Caco-2 (cell line): ENCODE measurements at regions not wholly inside any gene's neighbourhood (a gene's known extent, or its start where the extent isn't known, plus 50 kb on each side); places are given as distances from the start of the nearest gene placed in this dataset.

Source experiments
- BruUV-seq: library from RNA; stranded (reverse); fragments of 400-500 nt; replicated peaks from 2 replicates; lab custom pipeline; 2021; lab: Mats Ljungman, UMichigan
- CTCF ChIA-PET: fragments of 300-600 bp; sonication (Branson Sonifier 250); formaldehyde crosslinking; loops from one replicate; lab custom pipeline; 2022; ENCODE audit warnings: antibody characterized with exemption; lab: Charles Lee
- POLR2A ChIA-PET: fragments of 300-600 bp; sonication (Branson Sonifier 250); formaldehyde crosslinking; loops from one replicate; lab custom pipeline; 2022; ENCODE audit warnings: antibody characterized with exemption; lab: Charles Lee
- DNase-seq, 2 experiments: peaks; one replicate each; pipeline versions ENCODE4 v3.0.0 to v3.0.0-alpha.2; 2020 to 2022
- H3K27me3 ChIP-seq: replicated peaks from 2 replicates; pipeline ENCODE4 v1.6.0; 2011; ENCODE audit warnings: low read length; ENCODE audit not compliant: control insufficient read depth, insufficient read depth
- H3K36me3 ChIP-seq: 2 replicates; pipeline ENCODE4 v1.5.1; 2011; ENCODE audit warnings: low read length; ENCODE audit not compliant: control insufficient read depth, insufficient read depth
- H3K4me1 ChIP-seq: fragments of 250-450 bp; sonication (Bioruptor Pico); 2 replicates; pipeline ENCODE4 v1.5.1; 2020; ENCODE audit warnings: mild to moderate bottlenecking
- H3K4me3 ChIP-seq: 2 replicates; pipeline ENCODE4 v1.5.1; 2011; ENCODE audit warnings: low read depth, mild to moderate bottlenecking, control low read depth, low read length
- H3K9me3 ChIP-seq: fragments of 250-450 bp; sonication (Bioruptor Pico); 2 replicates; pipeline ENCODE4 v1.5.1; 2020; ENCODE audit warnings: mild to moderate bottlenecking, moderate library complexity
- H3K27ac Mint-ChIP-seq: one replicate; pipeline ENCODE4 v1.8.0; 2022; ENCODE audit warnings: mixed read lengths; ENCODE audit not compliant: unreplicated experiment
- H3K27me3 Mint-ChIP-seq: one replicate; pipeline ENCODE4 v1.8.0; 2022; ENCODE audit warnings: mixed read lengths; ENCODE audit not compliant: insufficient read depth, unreplicated experiment
- H3K36me3 Mint-ChIP-seq: one replicate; pipeline ENCODE4 v1.8.0; 2022; ENCODE audit warnings: mild to moderate bottlenecking, mixed read lengths; ENCODE audit not compliant: insufficient read depth, unreplicated experiment
- H3K4me1 Mint-ChIP-seq: one replicate; pipeline ENCODE4 v1.8.0; 2022; ENCODE audit warnings: low read depth, mixed read lengths; ENCODE audit not compliant: unreplicated experiment
- H3K4me3 Mint-ChIP-seq: one replicate; pipeline ENCODE4 v1.8.0; 2022; ENCODE audit warnings: mild to moderate bottlenecking, moderate library complexity, mixed read lengths; ENCODE audit not compliant: unreplicated experiment
- H3K9me3 Mint-ChIP-seq: one replicate; pipeline ENCODE4 v1.8.0; 2022; ENCODE audit warnings: mixed read lengths; ENCODE audit not compliant: unreplicated experiment
- intact Hi-C: fragments of 100-400 bp; cut with micrococcal nuclease; formaldehyde crosslinking; loops from one replicate; pipeline ENCODE4 v1.10.0; 2022; ENCODE audit not compliant: unreplicated experiment
- TF ChIP-seq, protein P1 (sequence below), 2 experiments: fragments of 200-600 bp in 1 of 2; IDR thresholded peaks; 1 replicate in 1 of 2; 2 replicates in 1 of 2; pipeline versions ENCODE4 v1.5.1 to v1.8.0; 2011 to 2022; ENCODE audit warnings: antibody characterized with exemption in 1 of 2, control low read depth in 1 of 2, inconsistent platforms in 1 of 2, low read depth in 1 of 2, low read length in 1 of 2, mild to moderate bottlenecking in 1 of 2, moderate library complexity in 1 of 2; ENCODE audit not compliant: insufficient read depth in 1 of 2, severe bottlenecking in 1 of 2, unreplicated experiment in 1 of 2

- Histone ChIP-seq H3K27me3 (no peaks in the 10 kb centered on the region), H3K4me3 (no peak overlapping the region), H3K9me3 (no peaks in the 10 kb centered on the region), H3K4me1 (no peaks in the 10 kb centered on the region), H3K36me3 (no peaks in the 10 kb centered on the region)
- H3K27me3 Mint-ChIP-seq: no peaks in the 10 kb centered on the region
- DNase-seq: no peak
- CTCF ChIA-PET: no interaction called here
- H3K36me3 Mint-ChIP-seq: peaks cover 6% of the 10 kb centered on the region
- H3K9me3 Mint-ChIP-seq: no peaks in the 10 kb centered on the region
- intact Hi-C loops: no loop called here
- BruUV-seq: no TSS peak
- H3K4me1 Mint-ChIP-seq: no peaks in the 10 kb centered on the region
- H3K27ac Mint-ChIP-seq: no peak overlapping the region
- no peak overlapping the region for H3K4me3 Mint-ChIP-seq
- TF ChIP-seq, protein P1, sequence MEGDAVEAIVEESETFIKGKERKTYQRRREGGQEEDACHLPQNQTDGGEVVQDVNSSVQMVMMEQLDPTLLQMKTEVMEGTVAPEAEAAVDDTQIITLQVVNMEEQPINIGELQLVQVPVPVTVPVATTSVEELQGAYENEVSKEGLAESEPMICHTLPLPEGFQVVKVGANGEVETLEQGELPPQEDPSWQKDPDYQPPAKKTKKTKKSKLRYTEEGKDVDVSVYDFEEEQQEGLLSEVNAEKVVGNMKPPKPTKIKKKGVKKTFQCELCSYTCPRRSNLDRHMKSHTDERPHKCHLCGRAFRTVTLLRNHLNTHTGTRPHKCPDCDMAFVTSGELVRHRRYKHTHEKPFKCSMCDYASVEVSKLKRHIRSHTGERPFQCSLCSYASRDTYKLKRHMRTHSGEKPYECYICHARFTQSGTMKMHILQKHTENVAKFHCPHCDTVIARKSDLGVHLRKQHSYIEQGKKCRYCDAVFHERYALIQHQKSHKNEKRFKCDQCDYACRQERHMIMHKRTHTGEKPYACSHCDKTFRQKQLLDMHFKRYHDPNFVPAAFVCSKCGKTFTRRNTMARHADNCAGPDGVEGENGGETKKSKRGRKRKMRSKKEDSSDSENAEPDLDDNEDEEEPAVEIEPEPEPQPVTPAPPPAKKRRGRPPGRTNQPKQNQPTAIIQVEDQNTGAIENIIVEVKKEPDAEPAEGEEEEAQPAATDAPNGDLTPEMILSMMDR (IDR thresholded peaks at IDR 0.05; ENCODE audit: insufficient read depth in 1 of 2, low read depth in 1 of 2, low read length in 1 of 2, severe bottlenecking in 1 of 2, unreplicated experiment in 1 of 2): no peak
- POLR2A ChIA-PET: no interaction called here
These were observed 97.9 kb upstream of the NUDT6 start for GRCh38 chr4:123020285-123020684.

- H3K27me3 Mint-ChIP-seq: no peaks in the 10 kb centered on the region
- Histone ChIP-seq H3K36me3 (no peaks in the 10 kb centered on the region), H3K27me3 (no peaks in the 10 kb centered on the region), H3K4me3 (no peak overlapping the region), H3K4me1 (peaks cover 8% of the 10 kb centered on the region), H3K9me3 (no peaks in the 10 kb centered on the region)
- intact Hi-C loops: no loop called here
- H3K4me1 Mint-ChIP-seq: peaks cover 10% of the 10 kb centered on the region
- peaks cover 6% of the 10 kb centered on the region for H3K36me3 Mint-ChIP-seq
- TF ChIP-seq, protein P1 (IDR thresholded peaks at IDR 0.05; ENCODE audit: insufficient read depth in 1 of 2, low read depth in 1 of 2, low read length in 1 of 2, severe bottlenecking in 1 of 2, unreplicated experiment in 1 of 2): no peak
- no peaks in the 10 kb centered on the region for H3K9me3 Mint-ChIP-seq
- H3K27ac Mint-ChIP-seq: no peak overlapping the region
- no TSS peak for BruUV-seq
- no peak for DNase-seq
- POLR2A ChIA-PET: no interaction called here
- CTCF ChIA-PET: no interaction called here
- H3K4me3 Mint-ChIP-seq: no peak overlapping the region
These were observed 101.2 kb upstream of the NUDT6 start for GRCh38 chr4:123023647-123024046.

GRCh38 chr4:123024710-123025109, 102.3 kb upstream of the NUDT6 start:
- TF ChIP-seq, protein P1 (IDR thresholded peaks at IDR 0.05; ENCODE audit: insufficient read depth in 1 of 2, low read depth in 1 of 2, low read length in 1 of 2, severe bottlenecking in 1 of 2, unreplicated experiment in 1 of 2): no peak
- peaks cover 6% of the 10 kb centered on the region for H3K36me3 Mint-ChIP-seq
- ChIA-PET CTCF (no interaction called here), POLR2A (no interaction called here)
- H3K36me3 ChIP-seq: no peaks in the 10 kb centered on the region
- no TSS peak for BruUV-seq
- H3K27ac Mint-ChIP-seq: no peak overlapping the region
- H3K4me3 Mint-ChIP-seq: no peak overlapping the region
- no peak for DNase-seq
- H3K27me3 ChIP-seq: no peaks in the 10 kb centered on the region
- peaks cover 8% of the 10 kb centered on the region for H3K4me1 ChIP-seq
- H3K9me3 ChIP-seq: no peaks in the 10 kb centered on the region
- peaks cover 10% of the 10 kb centered on the region for H3K4me1 Mint-ChIP-seq
- H3K4me3 ChIP-seq: no peak overlapping the region
- no peaks in the 10 kb centered on the region for H3K9me3 Mint-ChIP-seq
- no peaks in the 10 kb centered on the region for H3K27me3 Mint-ChIP-seq
- intact Hi-C loops: no loop called here
